ENCODE measurements at regions not wholly inside any gene's neighbourhood (a gene's known extent, or its start where the extent isn't known, plus 50 kb on each side); places are given as distances from the start of the nearest gene placed in this dataset.
"Not testable (repeated sequence)": the region's sequence is repeated elsewhere in the genome, so short reads cannot be mapped to it uniquely, and the experiment has no call there.

DNA sequence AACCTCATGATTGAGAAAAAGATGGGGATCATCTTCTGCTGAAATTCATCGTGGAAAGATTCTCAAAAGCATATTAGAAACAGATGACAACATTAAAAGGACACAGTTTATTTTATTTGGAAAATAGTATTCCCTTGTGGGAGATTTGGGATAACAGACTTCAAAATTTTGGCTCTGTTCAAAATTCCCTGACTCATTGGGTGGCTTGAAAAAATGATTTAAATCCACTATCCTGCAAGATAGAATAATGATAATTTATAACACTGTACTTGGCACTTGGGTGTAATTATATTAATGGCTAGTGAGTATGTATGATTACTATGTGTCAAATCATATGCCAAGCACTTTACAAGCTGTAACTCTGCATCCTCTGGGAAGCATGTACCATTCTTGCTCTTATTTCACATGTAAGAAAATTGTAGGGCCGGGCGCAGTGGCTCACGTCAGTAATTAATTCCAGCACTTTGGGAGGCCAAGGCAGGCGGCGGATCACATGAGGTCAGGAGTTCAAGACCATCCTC, 128.8 kb downstream of the LMNTD1 start:
- DNase-seq (ENCODE audit: low read depth in 2 of 2): no peak

DNA sequence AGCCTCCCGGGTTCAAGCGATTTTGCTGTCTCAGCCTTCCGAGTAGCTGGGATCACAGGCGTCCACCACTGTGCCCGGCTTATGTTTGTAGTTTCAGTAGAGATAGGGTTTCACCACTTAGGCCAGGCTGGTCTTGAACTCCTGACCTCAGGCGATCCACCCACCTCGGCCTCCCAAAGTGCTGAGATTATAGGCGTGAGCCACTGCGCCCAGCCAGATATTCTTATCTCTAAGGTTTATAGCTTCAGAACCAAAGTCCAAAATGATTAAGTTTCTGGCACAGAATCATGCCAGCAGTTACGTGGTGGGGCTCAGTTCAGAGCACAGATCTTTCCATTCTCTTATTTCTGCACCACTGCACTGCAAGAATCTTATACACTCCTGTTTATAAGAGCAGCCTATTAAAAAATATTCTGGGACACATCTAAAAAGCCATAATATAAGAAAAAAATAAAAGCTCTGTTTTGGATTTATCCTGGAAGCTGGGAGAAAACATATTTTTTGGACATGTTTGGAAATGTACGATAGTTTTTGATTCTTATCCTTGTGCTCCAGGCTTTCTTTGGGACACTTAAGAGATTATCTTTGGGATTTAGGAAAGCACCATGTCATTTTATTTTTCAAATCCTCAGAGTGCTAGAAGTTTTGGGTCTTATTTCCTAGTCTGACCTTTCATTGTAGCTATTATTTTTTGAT, 129.6 kb downstream of the LMNTD1 start:
- no peak for DNase-seq (ENCODE audit: low read depth in 2 of 2)

DNA sequence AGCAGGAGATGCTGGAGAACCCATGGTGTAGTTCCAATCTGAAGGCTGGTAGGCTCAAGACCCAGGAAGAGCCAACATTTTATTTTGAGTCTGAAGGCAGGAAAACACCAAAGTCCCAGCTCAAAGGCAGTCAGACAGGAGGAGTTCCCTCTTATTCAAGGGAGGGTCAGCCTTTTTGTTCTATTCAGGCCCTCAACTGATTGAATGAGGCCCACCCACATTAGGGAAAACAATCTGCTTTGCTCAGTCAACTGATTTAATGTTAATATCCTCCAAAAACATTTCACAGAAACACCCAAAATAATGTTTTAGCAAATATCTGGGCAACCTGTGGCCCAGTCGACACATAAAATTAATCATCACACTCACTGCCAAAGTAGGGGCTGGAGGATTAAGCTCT, 130.8 kb downstream of the LMNTD1 start:
- DNase-seq (ENCODE audit: low read depth in 2 of 2): no peak

DNA sequence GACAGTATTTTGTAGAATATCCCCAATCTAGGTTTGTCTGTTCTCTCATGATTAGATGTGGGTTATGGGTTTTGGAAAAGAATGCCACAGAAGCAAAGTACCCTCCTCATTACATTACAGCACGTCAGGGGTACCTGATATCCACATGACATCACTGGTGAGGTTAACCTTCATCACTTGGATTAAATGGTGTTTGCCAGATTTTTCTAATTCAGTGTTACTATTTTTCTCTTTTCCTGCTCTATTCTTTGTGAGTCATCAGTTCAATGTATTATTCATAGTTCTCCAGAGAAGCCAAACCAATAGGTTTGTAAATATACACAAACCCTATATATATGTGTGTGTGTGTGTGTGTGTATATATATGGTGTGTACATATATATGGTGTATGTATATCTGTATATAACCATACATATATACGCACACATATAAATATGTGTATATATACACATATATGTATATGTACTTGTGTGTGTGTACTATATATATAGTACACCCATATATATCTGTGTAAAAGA, 131.4 kb downstream of the LMNTD1 start:
- no peak for DNase-seq (ENCODE audit: low read depth in 2 of 2)

DNA sequence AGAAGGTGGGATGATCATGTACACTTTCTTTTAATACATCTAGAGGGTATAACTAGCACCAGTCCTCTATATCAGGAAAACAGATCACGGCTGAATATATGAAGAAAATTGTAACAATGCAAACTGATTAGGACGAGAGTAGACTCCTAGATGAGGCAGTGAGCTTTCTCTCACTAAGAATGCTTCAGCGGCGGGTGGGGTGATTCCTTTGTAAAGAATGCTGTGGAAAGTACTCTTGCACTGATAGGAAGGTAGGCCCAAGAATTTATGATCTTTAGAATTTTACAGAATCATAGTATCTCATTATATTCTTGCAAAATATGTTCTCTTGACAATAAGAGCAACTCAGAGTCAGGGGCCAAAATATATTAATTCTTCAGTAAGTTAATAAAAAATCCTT, 133.0 kb downstream of the LMNTD1 start:
- no peak for DNase-seq (ENCODE audit: low read depth in 2 of 2)

DNA sequence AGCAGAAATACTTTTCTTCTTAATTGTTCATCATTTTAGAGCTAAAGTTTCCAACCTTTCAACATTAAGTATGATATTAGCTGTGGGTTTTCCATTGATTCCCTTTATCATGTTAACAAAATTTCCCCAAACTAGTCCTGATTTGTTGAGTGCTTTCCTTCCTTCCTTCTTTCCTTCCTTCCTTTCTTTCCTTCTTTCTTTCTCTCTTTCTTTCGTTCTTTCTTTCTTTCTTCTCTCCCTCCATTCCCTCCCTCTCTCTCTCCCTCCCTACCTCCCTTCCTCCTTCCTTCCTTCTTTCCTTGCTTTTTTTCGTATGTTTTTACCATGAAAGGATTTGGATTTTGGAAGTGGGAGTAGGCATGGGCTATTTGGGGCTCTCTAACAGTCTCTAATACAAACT, 133.5 kb downstream of the LMNTD1 start:
- DNase-seq (ENCODE audit: low read depth in 2 of 2): no peak

DNA sequence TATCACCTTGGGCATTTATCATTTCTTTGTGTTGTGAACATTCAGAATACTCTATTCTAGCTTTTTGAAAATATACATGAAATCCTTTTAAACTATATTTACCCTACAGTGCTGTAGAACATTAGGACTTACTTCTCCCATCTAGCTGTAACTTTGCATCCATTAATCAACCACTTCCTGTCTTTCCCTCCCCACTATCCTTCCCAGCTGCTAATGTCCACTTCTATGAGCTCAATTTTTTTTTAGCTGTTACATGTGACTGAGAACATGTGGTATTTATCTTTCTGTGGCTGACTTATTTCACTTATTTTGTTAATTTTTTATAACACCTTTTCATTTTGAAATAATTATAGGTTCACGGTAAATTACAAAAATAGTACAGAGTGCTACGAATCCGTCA, 136.0 kb downstream of the LMNTD1 start:
- no peak for DNase-seq (ENCODE audit: low read depth in 2 of 2)

DNA sequence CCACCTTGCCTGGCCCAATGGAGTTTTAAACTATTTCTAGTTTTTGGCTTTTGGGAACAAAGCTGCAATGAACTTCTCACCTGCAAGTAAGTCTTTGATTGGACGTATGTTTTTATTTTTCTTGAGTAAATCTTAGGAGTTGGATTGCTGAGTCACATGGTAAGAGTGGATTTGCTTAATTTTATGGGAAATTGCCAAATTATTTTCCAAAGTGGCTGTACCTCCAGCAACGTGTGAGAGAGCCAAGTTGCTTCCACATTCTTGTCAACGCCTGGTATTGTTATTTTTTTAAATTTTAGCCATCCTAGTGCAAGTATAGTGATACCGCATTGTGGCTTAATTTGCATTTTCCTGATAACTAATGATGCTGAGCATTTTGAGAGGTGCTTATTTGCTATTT, 136.6 kb downstream of the LMNTD1 start:
- no peak for DNase-seq (ENCODE audit: low read depth in 2 of 2)

DNA sequence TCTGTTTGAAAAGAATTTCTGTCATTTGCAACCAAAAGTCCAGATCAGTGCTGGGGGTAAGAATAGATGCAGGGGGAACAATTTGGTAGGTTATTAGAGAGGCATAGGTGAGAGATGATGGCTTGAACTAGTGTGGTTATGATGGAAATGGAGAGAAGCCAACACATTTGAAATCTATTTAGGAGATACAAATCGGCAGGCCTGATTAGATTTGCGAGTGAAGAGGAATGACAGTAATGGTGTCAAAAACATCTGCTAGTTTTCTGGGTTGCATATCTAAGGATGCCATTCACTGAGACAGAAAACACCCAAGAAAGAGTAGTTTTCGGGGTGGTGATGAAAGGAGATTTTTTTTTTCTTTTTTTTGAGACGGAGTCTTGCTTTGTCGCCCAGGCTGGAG, 138.1 kb downstream of the LMNTD1 start:
- DNase-seq (ENCODE audit: low read depth in 2 of 2): no peak

DNA sequence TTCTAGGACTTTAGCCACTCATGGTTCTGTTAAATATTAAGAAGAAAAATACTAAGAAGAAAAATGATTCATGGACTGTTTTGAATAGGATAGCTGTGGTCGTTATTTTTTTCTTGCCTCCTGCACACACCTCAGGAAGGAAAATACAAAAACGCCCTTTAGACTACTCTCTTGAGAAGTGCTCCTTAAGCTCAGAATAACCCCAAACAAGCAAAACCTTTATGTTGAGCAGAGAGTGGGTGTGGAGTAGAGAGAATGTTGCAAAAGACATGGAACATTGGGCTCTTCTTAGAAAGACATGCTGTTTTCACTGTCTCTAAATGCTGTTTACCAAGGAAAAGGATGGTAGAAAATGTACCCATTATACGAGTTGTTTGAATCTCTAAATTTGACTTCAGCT, 140.3 kb downstream of the LMNTD1 start:
- no peak for DNase-seq (ENCODE audit: low read depth in 2 of 2)

DNA sequence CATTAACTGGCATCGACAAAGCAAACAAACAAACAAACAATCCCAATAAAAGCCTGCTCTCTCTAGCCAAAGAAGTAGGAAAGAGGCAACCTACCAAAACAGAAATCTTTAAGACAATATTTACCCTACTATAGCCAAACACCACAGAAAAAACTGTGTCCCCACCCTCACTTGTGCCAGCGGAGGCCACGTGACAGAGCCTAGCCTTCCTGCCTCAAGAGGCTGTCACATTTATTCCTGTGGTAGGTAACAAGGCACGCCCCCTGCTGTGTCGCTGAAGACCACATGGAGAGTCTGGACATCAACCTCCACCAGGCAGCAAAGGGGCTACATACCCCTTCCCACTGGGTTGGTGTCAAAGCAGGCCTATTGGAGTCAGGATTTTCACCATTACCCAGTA, 148.1 kb downstream of the LMNTD1 start:
- no peak for DNase-seq (ENCODE audit: low read depth in 2 of 2)

DNA sequence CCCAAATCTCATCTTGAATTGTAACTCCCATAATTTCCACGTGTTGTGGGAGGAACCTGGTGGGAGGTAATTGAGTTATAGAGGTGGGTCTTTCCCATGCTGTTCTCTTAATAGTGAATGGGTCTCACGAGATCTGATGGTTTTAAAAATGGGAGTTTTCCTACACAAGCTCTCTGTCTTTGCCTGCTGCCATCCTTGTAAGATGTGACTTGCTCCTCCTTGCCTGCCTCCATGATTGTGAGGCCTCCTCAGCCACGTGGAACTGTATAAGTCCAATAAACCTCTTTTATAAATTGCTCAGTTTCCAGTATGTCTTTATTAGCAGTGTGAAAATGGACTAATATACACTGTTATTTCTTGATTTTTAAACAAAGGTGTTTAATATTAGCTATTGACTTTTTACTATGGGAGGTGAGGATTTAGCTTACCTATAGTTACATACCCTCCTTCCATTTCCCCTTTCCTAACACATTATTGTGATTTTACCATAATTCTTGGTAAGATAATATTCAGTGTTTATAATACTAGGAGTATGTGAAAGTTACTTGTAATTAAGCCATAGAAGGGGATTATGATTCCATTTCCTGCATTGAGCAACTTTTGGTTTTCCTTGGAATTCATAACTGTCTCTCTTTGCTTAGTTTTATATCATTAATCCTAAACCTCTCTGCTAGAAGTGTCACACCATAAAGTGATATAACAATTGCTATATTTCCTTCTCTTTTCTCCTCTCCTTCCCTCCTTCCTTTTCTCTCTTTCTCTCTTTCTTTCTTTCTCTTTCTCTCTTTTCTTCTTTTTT, 151.0 kb upstream of the KRAS start:
- DNase-seq (ENCODE audit: low read depth in 2 of 2): no peak

DNA sequence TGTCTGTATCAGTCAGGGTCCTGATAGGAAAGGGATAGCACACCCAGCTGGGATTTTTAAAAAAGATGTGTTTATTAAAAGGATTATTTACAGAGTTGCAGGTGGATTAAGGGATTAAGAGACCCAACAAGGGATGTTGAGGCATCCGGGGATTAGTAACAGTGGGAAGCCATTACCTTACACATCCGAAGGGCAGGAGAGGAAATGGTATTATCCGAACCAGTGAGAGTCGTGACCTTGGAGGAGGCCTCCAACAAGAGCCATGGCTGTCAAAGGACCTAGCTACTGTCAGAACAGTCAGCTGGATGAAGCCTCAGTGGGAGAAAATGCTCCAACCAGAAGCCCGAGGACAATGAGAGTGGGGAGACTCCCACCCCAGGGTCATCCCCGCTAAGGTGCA, 146.3 kb upstream of the KRAS start:
- DNase-seq (ENCODE audit: low read depth in 2 of 2): no peak

DNA sequence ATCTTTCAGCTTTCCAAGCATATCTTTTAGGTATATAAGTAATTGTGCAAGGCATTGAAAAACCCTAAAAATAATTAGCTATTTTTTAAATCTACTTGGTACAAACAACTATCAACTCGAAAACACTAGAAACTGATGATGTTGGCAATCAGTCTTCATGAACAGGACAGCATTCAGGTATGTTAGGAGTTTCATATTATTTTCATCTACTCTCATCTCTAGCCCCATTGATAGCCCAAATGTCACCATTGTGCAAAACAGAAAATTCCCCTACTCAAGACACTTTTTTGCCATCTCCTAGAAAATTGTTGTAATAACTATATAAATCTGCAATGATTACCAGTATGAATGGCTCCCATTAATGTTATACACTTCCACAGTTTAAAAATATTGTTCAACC, 144.5 kb upstream of the KRAS start:
- DNase-seq (ENCODE audit: low read depth in 2 of 2): no peak

DNA sequence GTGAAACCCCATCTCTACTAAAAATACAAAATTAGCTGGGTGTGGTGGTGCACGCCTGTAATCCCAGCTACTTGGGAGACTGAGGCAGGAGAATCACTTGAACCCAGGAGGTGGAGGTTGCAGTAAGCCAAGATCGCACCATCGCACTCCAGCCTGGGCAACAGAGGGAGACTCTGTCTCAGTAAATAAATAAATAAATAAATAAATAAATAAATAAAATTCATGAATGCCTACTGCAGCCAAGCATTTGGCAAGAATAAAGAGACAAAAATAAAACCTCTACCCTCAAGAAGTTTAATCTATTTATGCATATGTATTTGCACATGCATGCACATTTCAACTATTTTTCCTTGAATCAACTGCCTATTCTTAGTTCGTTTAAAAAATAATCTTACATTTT, 144.0 kb upstream of the KRAS start:
- not testable (repeated sequence) for DNase-seq (ENCODE audit: low read depth in 2 of 2)

DNA sequence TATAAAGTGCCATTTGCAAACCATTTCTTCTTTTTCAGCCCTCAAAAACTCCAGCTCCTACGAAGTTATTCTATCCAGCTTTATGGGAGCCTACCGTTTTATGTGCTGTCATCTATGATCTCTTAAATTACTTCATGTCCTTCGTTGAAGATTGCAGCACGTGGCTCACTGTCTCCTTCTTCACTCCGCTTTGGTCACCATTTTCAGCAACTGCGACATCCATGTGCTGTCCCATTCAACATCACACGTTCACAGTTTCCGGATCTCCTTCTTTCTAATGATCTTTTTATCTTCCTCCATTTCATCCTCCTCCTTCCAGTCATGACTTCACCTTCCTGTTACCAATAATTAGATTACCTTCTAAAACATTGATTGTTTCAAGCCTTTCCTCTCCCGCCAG, 143.3 kb upstream of the KRAS start:
- no peak for DNase-seq (ENCODE audit: low read depth in 2 of 2)

DNA sequence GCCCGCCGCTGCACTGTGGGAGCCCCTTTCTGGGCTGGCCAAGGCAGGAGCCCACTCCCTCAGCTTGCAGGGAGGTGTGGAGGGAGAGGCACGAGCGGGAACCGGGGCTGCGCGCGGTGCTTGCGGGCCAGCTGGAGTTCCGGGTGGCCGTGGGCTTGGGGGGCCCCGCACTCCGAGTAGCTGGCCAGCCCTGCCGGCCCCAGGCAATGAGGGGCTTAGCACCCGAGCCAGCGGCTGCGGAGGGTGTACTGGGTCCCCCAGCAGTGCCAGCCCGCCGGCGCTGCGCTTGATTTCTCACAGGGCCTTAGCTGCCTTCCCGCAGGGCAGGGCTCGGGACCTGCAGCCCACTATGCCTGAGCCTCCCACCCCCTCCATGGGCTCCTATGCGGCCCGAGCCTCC, 140.6 kb upstream of the KRAS start:
- not testable (repeated sequence) for DNase-seq (ENCODE audit: low read depth in 2 of 2)

DNA sequence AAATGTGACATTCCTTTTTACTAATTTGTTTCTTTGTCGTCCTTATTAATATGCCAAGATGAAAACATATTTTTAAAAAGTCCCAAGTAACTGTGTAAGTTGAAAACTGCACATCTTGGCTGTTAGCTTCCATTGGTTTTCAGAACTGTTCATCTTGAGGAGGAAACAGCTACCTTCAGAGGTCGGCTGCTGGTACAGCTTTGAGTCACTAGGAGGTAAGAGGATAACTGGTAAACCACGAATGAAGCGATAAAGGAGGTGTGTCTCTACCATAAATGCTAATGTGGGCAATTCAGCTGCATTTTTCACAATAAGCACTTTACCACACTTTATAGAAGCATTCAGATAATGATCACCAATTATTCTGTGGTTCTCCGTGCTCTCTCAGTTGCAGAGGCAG, 137.5 kb upstream of the KRAS start:
- no peak for DNase-seq (ENCODE audit: low read depth in 2 of 2)

DNA sequence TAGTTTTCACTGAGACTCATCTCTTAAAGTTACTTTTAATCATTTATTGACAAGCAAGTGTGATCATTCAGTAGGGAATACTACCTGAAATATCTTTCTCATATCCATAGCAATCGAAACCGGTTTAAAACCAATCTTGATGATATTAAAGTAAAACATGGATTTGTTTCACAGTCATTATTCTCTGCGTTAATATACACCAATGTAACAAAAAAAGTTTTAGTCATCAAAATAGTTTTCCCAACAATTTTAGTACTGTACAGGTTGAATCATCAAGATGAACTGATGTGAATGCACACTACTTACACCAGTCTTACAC, 137.0 kb upstream of the KRAS start:
- DNase-seq (ENCODE audit: low read depth in 2 of 2): no peak

DNA sequence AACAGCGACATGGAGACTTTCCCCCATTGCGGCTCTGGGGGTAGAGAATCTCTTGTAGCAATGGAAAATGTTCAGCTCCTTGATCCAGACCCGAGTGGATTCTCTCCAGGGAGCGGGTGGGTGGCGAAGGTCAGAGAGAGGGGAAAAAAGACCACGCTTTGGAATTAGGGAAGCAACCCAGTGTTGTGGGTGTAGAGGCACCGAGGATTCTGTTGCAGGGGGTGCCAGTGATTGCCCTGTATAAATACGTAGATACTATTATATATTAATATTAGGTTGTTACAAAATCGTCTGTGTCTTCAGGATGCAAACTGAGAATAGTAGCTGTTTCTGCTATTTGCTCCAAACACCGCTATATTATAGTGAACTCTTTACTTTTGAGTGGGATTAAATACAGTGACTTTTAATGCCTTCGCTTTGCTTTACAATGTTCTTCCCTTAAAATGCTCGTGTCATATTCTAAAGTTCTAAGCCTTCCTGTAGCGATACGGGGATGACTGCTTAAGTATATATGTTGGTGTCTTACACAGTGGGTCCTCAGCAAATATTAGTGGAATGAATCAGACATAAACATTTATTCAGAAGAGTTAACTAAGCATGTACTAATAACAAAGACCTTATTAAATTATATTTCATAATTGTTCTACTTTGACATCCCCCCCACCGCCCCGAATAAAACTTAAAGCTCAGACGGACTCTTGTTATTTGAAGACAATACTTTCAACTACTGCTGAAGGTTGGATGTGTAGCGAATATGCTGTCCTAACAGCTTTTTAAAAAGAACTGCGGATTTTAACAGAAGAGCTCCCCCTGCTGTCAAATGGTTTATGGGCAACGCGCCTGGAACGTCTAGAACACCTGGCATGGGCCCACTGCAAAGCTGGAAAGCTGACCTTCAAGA, 136.4 kb upstream of the KRAS start:
- DNase-seq (ENCODE audit: low read depth in 2 of 2): peak; percentile 50 to 52

DNA sequence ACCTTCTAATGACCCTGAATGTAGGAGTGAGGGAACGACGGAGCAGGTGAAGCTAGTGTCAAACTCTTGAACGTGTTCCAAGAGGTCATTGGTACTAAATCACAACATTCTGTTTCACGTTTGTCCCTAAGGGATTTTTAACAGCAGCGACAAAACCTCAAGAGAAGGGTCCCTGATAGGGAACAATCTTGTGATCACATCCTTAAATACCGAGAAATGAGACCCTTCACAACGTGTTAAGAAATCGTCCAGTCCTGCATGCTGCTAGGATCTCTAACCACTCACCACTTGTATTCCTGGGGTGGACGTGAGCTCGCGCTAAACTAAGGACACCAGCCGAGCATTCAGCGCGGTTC, 134.1 kb upstream of the KRAS start:
- DNase-seq (ENCODE audit: low read depth in 2 of 2): no peak
